Trophoblast cell (in vitro differentiated cells and primary cell): ENCODE measurements at regions not wholly inside any gene's neighbourhood (a gene's known extent, or its start where the extent isn't known, plus 50 kb on each side); places are given as distances from the start of the nearest gene placed in this dataset.

ENCODE experiments used
- DNase-seq, 2 donors: peaks; one replicate each; pipeline ENCODE4 v3.0.0-alpha.2; 2016
- H2AFZ ChIP-seq: 2 replicates; pipeline ENCODE4 v1.6.1; 2013; ENCODE audit warnings: low read length, moderate library complexity, mild to moderate bottlenecking; ENCODE audit not compliant: insufficient read depth, poor library complexity
- H2AK5ac ChIP-seq: 2 replicates; pipeline ENCODE4 v1.6.1; 2013; ENCODE audit warnings: mild to moderate bottlenecking, low read length
- H2BK120ac ChIP-seq: 2 replicates; pipeline ENCODE4 v1.6.1; 2013; ENCODE audit warnings: low read length, mild to moderate bottlenecking, moderate library complexity; ENCODE audit not compliant: insufficient read depth, poor library complexity
- H2BK12ac ChIP-seq: 2 replicates; pipeline ENCODE4 v1.6.1; 2013; ENCODE audit warnings: mild to moderate bottlenecking, low read length, moderate library complexity
- H2BK5ac ChIP-seq: 2 replicates; pipeline ENCODE4 v1.6.1; 2013; ENCODE audit warnings: low read length, low read depth, moderate library complexity, mild to moderate bottlenecking; ENCODE audit not compliant: poor library complexity
- H3K14ac ChIP-seq: 2 replicates; pipeline ENCODE4 v1.6.1; 2013; ENCODE audit warnings: mild to moderate bottlenecking, low read length
- H3K18ac ChIP-seq: 2 replicates; pipeline ENCODE4 v1.6.1; 2013; ENCODE audit warnings: mild to moderate bottlenecking, low read length
- H3K23ac ChIP-seq: 2 replicates; pipeline ENCODE4 v1.6.1; 2013; ENCODE audit warnings: low read length
- H3K27ac ChIP-seq: 2 replicates; pipeline ENCODE4 v1.5.1; 2013; ENCODE audit warnings: low read depth, mild to moderate bottlenecking, inconsistent platforms, low read length, moderate library complexity
- H3K27me3 ChIP-seq: 2 replicates; pipeline ENCODE4 v1.6.1; 2013; ENCODE audit warnings: inconsistent platforms, mild to moderate bottlenecking, low read length, moderate library complexity; ENCODE audit not compliant: insufficient read depth
- H3K36me3 ChIP-seq, 2 experiments: 1 replicate in 1 of 2; 2 replicates in 1 of 2; pipeline ENCODE4 v1.6.1; 2013; ENCODE audit warnings: low read length in 2 of 2, mild to moderate bottlenecking in 2 of 2, moderate library complexity in 1 of 2; ENCODE audit not compliant: insufficient read depth in 2 of 2, control insufficient read depth in 1 of 2
- H3K4ac ChIP-seq: 2 replicates; pipeline ENCODE4 v1.6.1; 2013; ENCODE audit warnings: low read depth, mild to moderate bottlenecking, low read length, moderate library complexity
- H3K4me1 ChIP-seq, 2 experiments: 1 replicate in 1 of 2; 2 replicates in 1 of 2; pipeline ENCODE4 v1.6.1; 2013; ENCODE audit warnings: low read length in 2 of 2, mild to moderate bottlenecking in 2 of 2, moderate library complexity in 1 of 2; ENCODE audit not compliant: insufficient read depth in 2 of 2, control insufficient read depth in 1 of 2
- H3K4me2 ChIP-seq: 2 replicates; pipeline ENCODE4 v1.6.1; 2013; ENCODE audit warnings: inconsistent platforms, mild to moderate bottlenecking, low read length, moderate library complexity
- H3K4me3 ChIP-seq: 2 replicates; pipeline ENCODE4 v1.5.1; 2013; ENCODE audit warnings: mild to moderate bottlenecking, low read depth, low read length, inconsistent platforms
- H3K79me1 ChIP-seq: one replicate; pipeline ENCODE4 v1.6.1; 2013; ENCODE audit warnings: low read length
- H3K79me2 ChIP-seq: 2 replicates; pipeline ENCODE4 v1.6.1; 2013; ENCODE audit warnings: low read length, mild to moderate bottlenecking; ENCODE audit not compliant: control insufficient read depth, insufficient read depth, poor library complexity
- H3K9ac ChIP-seq: 2 replicates; pipeline ENCODE4 v1.6.1; 2013; ENCODE audit warnings: mild to moderate bottlenecking, low read length
- H3K9me3 ChIP-seq: 2 replicates; pipeline ENCODE4 v1.6.1; 2013; ENCODE audit warnings: low read depth, mild to moderate bottlenecking, control low read depth, inconsistent platforms, low read length; ENCODE audit not compliant: insufficient read depth
- H4K12ac ChIP-seq: 2 replicates; pipeline ENCODE4 v1.6.1; 2013; ENCODE audit warnings: low read depth, mild to moderate bottlenecking, low read length, moderate library complexity
- H4K8ac ChIP-seq: 2 replicates; pipeline ENCODE4 v1.6.1; 2013; ENCODE audit warnings: low read depth, mild to moderate bottlenecking, low read length, moderate library complexity
- H4K91ac ChIP-seq: one replicate; pipeline ENCODE4 v1.6.1; 2013; ENCODE audit warnings: low read depth, mild to moderate bottlenecking, low read length, moderate library complexity
- WGBS: extraction: QIAGEN DNeasy Blood & Tissue Kit; methylation state at CpG from one replicate; pipeline ENCODE4 v1.1.7; 2013; ENCODE audit warnings: missing lambda C conversion rate; ENCODE audit not compliant: insufficient read length, insufficient coverage; ENCODE audit errors: extremely low coverage; 5-methylcytosine and 5-hydroxymethylcytosine counted together

GRCh38 chr2:34892766-34893165 lies 1293.7 kb upstream of the FAM98A start:
- Histone ChIP-seq H3K18ac (no peak overlapping the region), H3K4ac (no peak overlapping the region), H3K4me1 (no peaks in the 10 kb centered on the region), H2BK12ac (no peak overlapping the region), H2AK5ac (no peak overlapping the region), H3K27me3 (no peaks in the 10 kb centered on the region), H2BK5ac (no peak overlapping the region), H3K79me1 (no peaks in the 10 kb centered on the region), H3K36me3 (no peaks in the 10 kb centered on the region), H3K9ac (no peak overlapping the region), H4K8ac (no peak overlapping the region), H4K12ac (no peak overlapping the region), H3K4me3 (no peak overlapping the region), H3K23ac (no peak overlapping the region), H3K79me2 (no peaks in the 10 kb centered on the region), H4K91ac (no peak overlapping the region), H3K4me2 (no peak overlapping the region), H2AFZ (no peak overlapping the region), H3K14ac (no peak overlapping the region), H3K27ac (no peak overlapping the region), H3K9me3 (no peaks in the 10 kb centered on the region), H2BK120ac (no peak overlapping the region)
- WGBS, result no CpG with 5 or more reads among the region's 2 CpGs
- DNase-seq, result no peak

DNA sequence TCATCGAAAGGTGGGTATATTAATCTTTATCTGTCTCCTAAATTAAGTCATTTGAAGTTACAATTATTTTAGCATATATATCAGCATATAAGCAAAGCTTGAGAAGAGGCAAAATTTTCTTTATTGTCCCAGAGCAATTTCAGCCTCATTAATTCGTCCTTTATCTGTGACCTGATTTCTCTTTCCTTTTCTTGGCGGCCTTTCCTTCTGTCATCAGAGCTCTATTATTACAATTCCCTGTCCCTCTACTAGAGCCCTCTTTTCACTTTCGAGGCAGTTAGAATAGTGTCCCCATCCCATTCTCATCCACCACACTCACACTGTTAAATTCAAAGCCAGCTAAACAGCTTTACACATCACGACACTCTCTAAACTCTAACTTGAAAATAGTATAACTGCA lies 1293.2 kb upstream of the FAM98A start:
- Histone ChIP-seq H3K9ac (no peak overlapping the region), H3K14ac (no peak overlapping the region), H3K4me3 (no peak overlapping the region), H3K4me1 (no peaks in the 10 kb centered on the region), H3K27ac (no peak overlapping the region), H2AK5ac (no peak overlapping the region), H2BK120ac (no peak overlapping the region), H3K79me2 (no peaks in the 10 kb centered on the region), H4K12ac (no peak overlapping the region), H3K4ac (no peak overlapping the region), H3K36me3 (no peaks in the 10 kb centered on the region), H3K23ac (no peak overlapping the region), H3K4me2 (no peak overlapping the region), H3K79me1 (no peaks in the 10 kb centered on the region), H4K91ac (no peak overlapping the region), H4K8ac (no peak overlapping the region), H2BK12ac (no peak overlapping the region), H2AFZ (no peak overlapping the region), H3K9me3 (no peaks in the 10 kb centered on the region), H3K27me3 (no peaks in the 10 kb centered on the region), H3K18ac (no peak overlapping the region), H2BK5ac (no peak overlapping the region)
- 100% methylated on average over 1 of the region's 5 CpGs for WGBS
- DNase-seq, result no peak

DNA sequence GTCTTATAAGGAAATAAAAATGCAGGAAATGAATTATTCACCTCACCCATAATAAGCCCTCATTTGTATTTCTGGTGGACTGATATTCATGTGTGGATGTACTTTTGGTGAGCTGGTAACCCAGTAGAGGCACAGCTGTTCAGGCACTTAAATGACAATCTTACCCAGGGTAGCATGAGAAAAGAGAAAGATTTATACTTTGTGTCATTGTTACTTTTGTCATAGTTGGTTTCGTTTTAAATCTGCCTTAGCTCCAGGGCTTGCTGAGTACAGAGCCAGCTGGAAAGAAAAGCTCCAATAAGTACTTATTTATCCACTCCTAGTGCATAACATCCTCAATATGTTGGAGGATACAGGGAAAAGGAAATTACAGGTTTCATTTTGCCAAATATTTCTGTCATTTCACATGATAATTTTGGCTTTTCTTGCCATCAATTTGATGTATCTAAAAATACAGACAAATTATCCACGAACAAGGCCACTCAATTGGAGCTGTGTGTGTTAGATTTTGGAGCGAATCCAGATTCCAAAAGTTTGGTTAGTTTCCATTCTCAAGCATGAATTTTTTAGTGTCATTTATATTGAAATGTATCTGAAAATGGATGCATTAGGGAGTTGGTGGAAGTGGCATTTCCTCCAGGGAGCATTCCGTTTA lies 1276.1 kb upstream of the FAM98A start:
- Histone ChIP-seq H3K4me2 (no peak overlapping the region), H2BK12ac (no peak overlapping the region), H3K79me1 (no peaks in the 10 kb centered on the region), H3K27me3 (no peaks in the 10 kb centered on the region), H3K4ac (no peak overlapping the region), H3K9me3 (no peaks in the 10 kb centered on the region), H4K91ac (no peak overlapping the region), H3K4me1 (no peaks in the 10 kb centered on the region), H3K27ac (no peak overlapping the region), H3K4me3 (no peak overlapping the region), H3K9ac (no peak overlapping the region), H2BK5ac (no peak overlapping the region), H3K36me3 (no peaks in the 10 kb centered on the region), H3K18ac (no peak overlapping the region), H4K12ac (no peak overlapping the region), H3K79me2 (no peaks in the 10 kb centered on the region), H2AK5ac (no peak overlapping the region), H4K8ac (no peak overlapping the region), H2BK120ac (no peak overlapping the region), H2AFZ (no peak overlapping the region), H3K23ac (no peak overlapping the region), H3K14ac (no peak overlapping the region)
- no peak for DNase-seq
- WGBS, result no CpG with 5 or more reads among the region's 4 CpGs

DNA sequence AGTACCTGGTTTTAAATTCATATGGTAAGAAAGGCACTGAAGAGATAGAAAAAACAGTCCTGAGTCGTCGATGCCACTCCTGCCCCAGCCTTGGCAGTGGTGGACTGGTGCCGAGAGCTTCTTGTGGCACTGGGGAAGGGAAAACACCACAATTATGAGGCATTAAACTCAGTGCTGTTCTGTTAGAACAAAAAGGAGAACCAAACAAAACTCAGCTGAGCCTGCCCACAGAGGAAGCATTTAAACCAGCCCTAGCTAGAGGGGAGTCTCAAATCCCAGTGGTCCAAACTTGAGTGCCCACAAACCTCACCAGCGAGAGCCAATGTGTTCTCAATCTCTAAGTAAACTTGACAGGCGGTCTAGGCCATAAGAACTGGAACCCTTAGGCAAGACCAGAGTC lies 1254.5 kb upstream of the FAM98A start:
- no peak overlapping the region for H3K4me2 ChIP-seq
- H2BK5ac ChIP-seq, result no peak overlapping the region
- H3K79me2 ChIP-seq, result no peaks in the 10 kb centered on the region
- DNase-seq, result no peak
- no peak overlapping the region for H2BK120ac ChIP-seq
- no peak overlapping the region for H4K91ac ChIP-seq
- no peak overlapping the region for H3K4me3 ChIP-seq
- no peaks in the 10 kb centered on the region for H3K27me3 ChIP-seq
- no peak overlapping the region for H3K18ac ChIP-seq
- no CpG with 5 or more reads among the region's 5 CpGs for WGBS
- no peaks in the 10 kb centered on the region for H3K4me1 ChIP-seq
- no peak overlapping the region for H2AK5ac ChIP-seq
- H2BK12ac ChIP-seq, result no peak overlapping the region
- H3K23ac ChIP-seq, result no peak overlapping the region
- no peaks in the 10 kb centered on the region for H3K9me3 ChIP-seq
- H3K4ac ChIP-seq, result no peak overlapping the region
- no peak overlapping the region for H2AFZ ChIP-seq
- H3K36me3 ChIP-seq, result no peaks in the 10 kb centered on the region
- H3K27ac ChIP-seq, result no peak overlapping the region
- no peak overlapping the region for H3K14ac ChIP-seq
- H4K8ac ChIP-seq, result no peak overlapping the region
- H4K12ac ChIP-seq, result no peak overlapping the region
- H3K9ac ChIP-seq, result no peak overlapping the region
- H3K79me1 ChIP-seq, result no peaks in the 10 kb centered on the region
